Lower leg skin (tissue), 4 donors: ENCODE measurements at regions not wholly inside any gene's neighbourhood (a gene's known extent, or its start where the extent isn't known, plus 50 kb on each side); places are given as distances from the start of the nearest gene placed in this dataset.

Experiments
- DNase-seq, 2 donors: peaks; one replicate each; pipeline ENCODE4 v3.0.0-alpha.2; 2019; ENCODE audit warnings: low spot score in 2 of 2
- H3K4me3 ChIP-seq: fragments of 200-600 bp; sonication (generic); 2 replicates; pipeline ENCODE4 v1.5.1; 2017; ENCODE audit warnings: mild to moderate bottlenecking, low read depth; ENCODE audit not compliant: poor library complexity, severe bottlenecking
- POLR2A ChIP-seq, 2 donors: fragments of 450-650 bp; IDR thresholded peaks; one replicate each; pipeline ENCODE4 v1.6.1; 2016 to 2017; ENCODE audit warnings: antibody characterized with exemption in 2 of 2, mild to moderate bottlenecking in 1 of 2, moderate library complexity in 1 of 2
- WGBS, 2 donors: methylation state at CpG; one replicate each; pipeline ENCODE4 v1.1.5; 2018; 5-methylcytosine and 5-hydroxymethylcytosine counted together
- intact Hi-C: fragments of 100-400 bp; cut with DNase I; formaldehyde crosslinking; loops from one replicate; pipeline ENCODE4 v1.15.0; 2023; ENCODE audit warnings: low total_unique reads
- TF ChIP-seq, protein P1 (sequence below), 3 donors: fragments of 450-650 bp; IDR thresholded peaks; one replicate each; pipeline ENCODE4 v1.5.1; 2016; ENCODE audit warnings: antibody characterized with exemption in 3 of 3, mild to moderate bottlenecking in 3 of 3, moderate library complexity in 2 of 3

- no peak overlapping the region for H3K4me3 ChIP-seq
- no peak for TF ChIP-seq POLR2A (IDR thresholded peaks at IDR 0.05)
- TF ChIP-seq, protein P1, sequence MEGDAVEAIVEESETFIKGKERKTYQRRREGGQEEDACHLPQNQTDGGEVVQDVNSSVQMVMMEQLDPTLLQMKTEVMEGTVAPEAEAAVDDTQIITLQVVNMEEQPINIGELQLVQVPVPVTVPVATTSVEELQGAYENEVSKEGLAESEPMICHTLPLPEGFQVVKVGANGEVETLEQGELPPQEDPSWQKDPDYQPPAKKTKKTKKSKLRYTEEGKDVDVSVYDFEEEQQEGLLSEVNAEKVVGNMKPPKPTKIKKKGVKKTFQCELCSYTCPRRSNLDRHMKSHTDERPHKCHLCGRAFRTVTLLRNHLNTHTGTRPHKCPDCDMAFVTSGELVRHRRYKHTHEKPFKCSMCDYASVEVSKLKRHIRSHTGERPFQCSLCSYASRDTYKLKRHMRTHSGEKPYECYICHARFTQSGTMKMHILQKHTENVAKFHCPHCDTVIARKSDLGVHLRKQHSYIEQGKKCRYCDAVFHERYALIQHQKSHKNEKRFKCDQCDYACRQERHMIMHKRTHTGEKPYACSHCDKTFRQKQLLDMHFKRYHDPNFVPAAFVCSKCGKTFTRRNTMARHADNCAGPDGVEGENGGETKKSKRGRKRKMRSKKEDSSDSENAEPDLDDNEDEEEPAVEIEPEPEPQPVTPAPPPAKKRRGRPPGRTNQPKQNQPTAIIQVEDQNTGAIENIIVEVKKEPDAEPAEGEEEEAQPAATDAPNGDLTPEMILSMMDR (IDR thresholded peaks at IDR 0.05): no peak
- 38 to 42% methylated on average over 17 of the region's 17 CpGs for WGBS, 2 donors
- DNase-seq: no peak
- intact Hi-C loops: no loop called here
Measured at GRCh38 chr18:5058768-5059695, 138.0 kb downstream of the AKAIN1 start.

DNA sequence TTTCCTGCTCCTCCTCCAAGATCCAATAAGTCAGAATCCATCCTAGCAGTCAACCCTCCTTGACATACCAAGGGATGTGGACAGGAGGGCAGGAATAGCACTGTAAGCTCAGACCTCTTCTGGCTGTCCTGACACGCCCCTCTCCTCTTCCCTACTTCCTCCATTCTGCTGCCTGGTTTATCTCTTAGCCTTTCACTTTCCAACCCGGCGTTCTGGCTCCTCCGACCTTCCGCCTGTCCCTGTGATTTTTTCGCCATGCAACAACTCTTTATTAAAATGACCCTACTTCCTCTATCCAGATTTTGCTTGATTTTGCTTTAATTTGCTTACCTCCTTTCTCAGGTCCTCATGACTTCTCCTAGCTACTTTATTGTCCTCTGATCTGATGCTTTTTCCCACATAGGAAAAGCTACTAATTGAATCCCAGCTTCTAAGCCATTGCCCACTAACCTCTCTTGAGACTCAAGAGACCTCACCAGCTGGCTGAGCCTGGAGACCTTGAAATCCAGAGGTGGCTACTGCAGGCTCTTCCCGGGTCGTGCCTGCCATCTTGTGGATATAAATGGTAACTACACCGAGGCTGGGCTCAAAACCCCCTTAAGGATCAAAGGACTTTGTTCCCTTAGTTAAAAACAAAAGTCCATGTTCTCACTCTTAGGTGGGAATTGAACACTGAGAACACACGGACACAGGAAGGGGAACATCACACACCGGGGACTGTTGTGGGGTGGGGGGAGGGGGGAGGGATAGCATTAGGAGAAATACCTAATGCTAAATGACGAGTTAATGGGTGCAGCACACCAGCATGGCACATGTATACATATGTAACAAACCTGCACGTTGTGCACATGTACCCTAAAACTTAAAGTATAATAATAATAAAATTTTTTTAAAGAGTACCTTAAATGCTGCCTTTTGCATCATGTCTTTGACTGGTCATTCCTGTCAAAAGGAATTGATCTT lies 139.4 kb downstream of the AKAIN1 start:
- TF ChIP-seq, protein P1 (IDR thresholded peaks at IDR 0.05): no peak
- TF ChIP-seq POLR2A (IDR thresholded peaks at IDR 0.05): no peak
- intact Hi-C loops: no loop called here
- H3K4me3 ChIP-seq: no peak overlapping the region
- peak in 1 of 2 donors; percentile 19 for DNase-seq
- WGBS, 2 donors: 25 to 29% methylated on average over 13 of the region's 13 CpGs

DNA sequence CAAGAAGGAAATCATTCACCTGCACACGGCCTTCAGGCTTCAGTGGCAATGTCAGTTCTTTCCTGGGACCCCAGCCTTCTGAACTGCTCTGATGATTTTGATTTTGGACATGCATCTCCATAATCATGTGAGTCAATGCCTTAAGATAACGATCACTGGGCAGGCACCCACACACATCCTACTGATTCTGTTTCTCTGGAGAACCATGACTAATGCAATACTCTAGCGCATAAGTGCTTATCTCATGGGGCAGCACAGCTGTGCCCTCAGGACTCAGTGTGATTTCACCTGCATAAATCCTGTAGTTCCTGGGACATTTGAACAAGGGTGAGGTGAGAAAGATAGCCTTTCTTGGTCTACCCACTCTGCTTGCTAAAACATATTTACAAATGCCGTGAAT lies 144.6 kb downstream of the AKAIN1 start:
- WGBS, 2 donors: 63 to 64% methylated on average over 4 of the region's 4 CpGs
- H3K4me3 ChIP-seq: no peak overlapping the region
- no peak for DNase-seq
- intact Hi-C loops: no loop called here
- TF ChIP-seq, protein P1 (IDR thresholded peaks at IDR 0.05): no peak
- TF ChIP-seq POLR2A (IDR thresholded peaks at IDR 0.05): no peak

DNA sequence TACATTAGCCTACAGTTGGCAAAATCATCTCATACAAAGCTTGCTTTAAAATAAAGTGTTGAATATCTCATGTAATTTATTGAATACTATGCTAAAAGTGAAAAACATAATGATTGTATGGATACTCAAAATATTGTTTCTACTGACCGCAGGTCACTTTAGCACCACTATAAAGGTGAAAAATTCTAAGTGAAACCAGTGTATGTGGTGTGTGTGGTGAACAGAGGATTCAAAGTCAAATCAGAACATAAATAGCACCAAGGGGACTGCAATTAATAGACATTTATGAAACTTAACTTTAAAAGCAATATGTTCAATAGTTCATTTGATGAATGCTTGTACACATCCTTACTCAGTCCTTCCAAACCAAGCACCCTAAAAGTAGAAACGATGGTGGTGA lies 145.8 kb downstream of the AKAIN1 start:
- H3K4me3 ChIP-seq: no peak overlapping the region
- intact Hi-C loops: no loop called here
- TF ChIP-seq POLR2A (IDR thresholded peaks at IDR 0.05): no peak
- TF ChIP-seq, protein P1 (IDR thresholded peaks at IDR 0.05): no peak
- no peak for DNase-seq
- WGBS, 2 donors: 73 to 80% methylated on average over 2 of the region's 2 CpGs

DNA sequence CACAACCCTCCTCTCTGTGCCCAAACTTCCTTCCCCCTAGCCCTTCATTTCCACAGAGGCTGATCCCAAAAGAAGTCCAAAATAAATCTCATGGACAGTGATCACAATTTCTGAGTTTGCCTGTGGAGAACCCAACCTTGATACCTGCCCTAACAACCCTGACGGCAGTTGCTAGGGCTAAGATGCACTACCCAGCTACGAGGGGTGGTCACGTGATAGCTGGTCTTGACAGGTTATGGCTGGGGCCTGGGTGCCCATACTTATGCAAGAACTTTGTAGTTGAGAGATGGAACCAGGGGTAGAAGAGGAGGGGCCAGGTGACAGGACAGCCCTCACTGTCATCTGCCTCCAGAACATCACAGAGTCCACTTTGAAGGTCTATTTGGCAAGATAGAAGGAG lies 147.9 kb downstream of the AKAIN1 start:
- no peak for DNase-seq
- TF ChIP-seq, protein P1 (IDR thresholded peaks at IDR 0.05): no peak
- TF ChIP-seq POLR2A (IDR thresholded peaks at IDR 0.05): no peak
- WGBS, 2 donors: 87 to 93% methylated on average over 3 of the region's 3 CpGs
- H3K4me3 ChIP-seq: no peak overlapping the region
- intact Hi-C loops: no loop called here
